ENCODE measurements at regions not wholly inside any gene's neighbourhood (a gene's known extent, or its start where the extent isn't known, plus 50 kb on each side); places are given as distances from the start of the nearest gene placed in this dataset.

DNA sequence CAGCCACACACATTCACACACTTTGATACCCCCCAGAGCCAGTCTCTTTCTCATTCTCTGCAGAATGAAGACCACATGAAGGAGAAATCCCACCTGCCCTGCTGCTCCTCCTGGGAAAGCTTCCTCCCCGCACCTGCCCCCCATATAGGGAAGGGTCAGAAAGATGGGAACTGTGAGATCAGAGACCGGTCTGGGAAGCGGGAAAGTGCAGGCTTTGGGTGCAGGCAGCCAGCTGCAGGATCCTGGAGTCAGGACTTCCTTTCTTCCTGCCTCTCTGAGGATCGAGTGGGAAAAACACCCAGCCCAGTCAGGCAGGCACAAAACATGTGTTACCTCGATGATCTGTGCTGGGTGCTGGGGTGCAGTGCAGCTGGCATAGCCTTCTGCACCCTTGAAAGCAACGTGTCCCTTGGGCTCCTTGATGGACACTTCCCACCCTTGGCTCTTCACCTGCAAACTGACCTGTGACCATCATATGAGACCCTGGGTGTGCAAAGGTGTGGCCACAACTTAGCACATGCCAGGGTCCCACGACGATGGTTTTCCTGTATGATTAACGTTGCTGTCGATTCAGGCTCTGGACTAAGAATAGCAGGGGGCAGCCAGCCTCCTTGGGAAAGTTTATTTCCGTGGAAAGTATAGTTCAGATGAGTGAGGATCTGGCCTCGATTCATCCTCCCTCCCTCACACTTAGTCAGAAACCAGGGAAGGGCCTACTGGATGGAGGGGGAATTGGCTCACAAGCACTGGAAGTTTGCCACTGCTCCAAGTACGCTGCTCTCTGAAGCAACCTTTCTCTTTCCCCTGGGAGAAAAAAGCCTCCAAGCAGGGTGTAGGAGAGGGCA lies 105.4 kb upstream of the MED13L start:
- no peak for DNase-seq

GRCh38 chr12:116384175-116384574 lies 106.7 kb upstream of the MED13L start:
- no peak for DNase-seq

DNA sequence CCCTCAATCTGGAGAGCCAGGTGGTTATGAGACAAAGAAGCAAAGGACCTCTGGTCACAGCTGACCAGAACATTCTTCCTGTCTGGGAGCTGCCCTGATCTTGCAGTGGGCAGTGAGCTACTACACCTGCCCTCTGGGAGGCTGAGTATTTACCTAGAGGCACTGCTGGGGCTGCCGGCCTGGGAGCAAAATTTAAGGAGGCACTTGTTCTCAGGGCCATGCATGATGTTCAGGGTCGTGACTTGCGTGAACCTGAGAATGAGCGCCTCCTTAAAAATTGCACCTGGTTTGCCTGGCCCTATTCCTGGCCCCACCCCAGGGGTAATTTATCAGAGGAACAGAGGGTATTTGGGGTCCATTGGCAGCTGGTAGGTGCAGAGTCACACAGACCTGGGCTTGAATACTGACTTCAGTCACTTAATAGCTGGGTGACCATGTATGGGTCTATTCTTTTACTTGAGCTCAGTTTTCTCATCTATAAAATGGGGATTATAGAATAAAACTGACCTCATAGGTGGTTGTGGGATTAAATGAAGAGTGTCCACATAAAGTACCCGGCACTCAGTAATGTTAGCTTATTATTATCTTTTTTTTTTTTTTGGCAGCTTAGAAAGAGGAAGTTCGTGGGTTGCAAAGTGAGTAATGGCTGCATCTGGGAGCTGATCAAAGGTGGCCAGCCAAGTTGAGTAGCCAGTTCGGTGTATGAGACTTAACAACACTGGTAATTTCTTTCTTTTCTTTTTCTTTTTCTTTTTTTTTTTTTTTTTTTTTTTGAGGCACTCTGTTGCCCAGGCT lies 107.4 kb upstream of the MED13L start:
- no peak for DNase-seq

DNA sequence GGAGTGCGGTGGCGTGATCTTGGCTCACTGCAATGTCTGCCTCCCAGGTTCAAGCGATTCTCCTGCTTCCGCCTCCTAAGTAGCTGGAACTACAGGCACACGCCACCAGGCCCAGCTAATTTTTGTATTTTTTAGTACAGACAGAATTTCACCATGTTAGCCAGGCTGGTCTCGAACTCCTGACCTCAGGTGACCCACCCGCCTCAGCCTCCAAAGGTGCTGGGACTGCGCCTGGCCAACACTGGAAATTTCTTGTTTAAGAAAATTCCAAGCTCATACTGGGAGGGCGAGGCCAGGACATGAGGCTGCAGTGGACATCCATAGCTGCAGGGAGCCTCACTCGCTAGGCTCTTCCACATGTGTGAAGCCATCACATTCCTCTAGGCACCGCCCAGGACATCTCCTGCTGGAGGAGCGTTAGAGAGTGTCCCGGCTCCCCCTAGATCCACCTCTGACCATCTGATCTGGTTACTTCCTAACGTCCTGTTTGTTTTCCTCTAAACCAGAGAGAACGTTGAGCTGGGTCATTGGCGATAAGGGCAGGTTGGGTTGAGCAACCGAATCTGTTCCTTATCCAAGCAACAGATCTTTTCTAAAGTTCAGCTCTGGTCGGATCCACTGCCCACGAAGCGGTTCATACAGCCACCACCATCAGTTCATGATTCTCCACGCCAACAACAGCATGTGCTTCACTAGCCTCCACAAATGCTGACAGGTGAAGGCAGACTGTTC lies 108.2 kb upstream of the MED13L start:
- no peak for DNase-seq

GRCh38 chr12:116389326-116389725 lies 111.8 kb upstream of the MED13L start:
- no peak for DNase-seq

- no peak for DNase-seq
These were observed 112.5 kb upstream of the MED13L start for GRCh38 chr12:116389990-116390389.

GRCh38 chr12:116390401-116391335 lies 113.2 kb upstream of the MED13L start:
- DNase-seq = no peak

- DNase-seq = no peak
These were observed 114.0 kb upstream of the MED13L start for GRCh38 chr12:116391501-116391900.

GRCh38 chr12:116392061-116392460 lies 114.6 kb upstream of the MED13L start:
- DNase-seq = no peak

DNA sequence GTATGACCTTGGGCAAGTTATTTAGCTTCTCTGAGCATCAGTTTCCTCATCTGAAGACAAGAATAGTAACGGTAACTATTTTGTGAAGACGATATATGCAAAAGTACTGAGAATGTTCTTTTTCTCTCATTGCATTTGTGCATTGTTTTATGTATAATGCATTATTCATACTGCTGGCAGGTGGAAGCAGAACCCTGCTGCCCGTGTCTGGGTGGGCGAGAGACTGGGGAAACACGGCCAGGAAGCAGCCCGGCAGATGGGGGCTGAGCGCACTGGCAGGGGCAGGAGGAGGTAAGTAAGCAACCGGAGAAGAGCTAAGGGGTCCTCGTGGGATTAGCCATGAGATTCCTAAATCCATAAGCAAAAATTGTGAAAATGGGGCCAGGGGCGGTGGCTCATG lies 115.8 kb upstream of the MED13L start:
- no peak for DNase-seq

DNA sequence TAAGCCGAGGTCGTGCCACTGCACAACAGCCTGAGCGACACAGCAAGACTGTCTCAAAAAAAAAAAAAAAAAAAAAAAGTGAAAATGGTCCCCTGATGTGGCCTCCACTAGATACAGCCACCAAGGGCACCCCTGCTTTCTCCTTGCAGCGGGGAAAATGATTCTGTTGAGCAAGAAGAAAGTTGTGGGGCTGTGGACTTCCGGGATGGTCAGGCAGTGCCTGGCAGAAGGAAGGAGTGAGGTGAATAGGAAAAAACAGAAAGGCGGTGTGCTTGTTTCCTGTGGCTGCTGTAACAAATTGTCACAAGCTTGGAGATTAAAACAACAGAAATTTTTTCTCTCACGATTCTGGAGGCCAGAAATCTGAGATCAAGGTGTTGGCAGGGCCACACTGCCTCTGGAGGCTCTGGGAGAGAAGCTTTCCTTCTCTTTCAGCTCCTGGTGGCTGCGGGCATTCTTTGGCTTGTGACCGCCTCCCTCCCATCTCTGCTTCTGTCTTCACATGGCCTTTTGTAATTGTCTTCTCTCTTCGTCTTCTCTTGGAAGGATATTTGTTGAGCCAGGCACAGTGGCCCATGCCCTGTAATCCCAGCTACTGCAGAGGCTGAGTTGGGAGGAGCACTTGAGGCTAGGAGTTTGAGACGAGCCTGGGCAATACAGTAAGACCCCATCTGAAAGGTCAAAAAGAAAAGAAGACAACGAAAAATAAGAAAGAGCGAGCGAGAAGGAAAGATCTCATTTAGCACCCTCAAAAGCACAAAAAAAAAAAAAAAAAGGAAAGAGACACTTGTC lies 116.6 kb upstream of the MED13L start:
- DNase-seq = no peak

- DNase-seq = no peak
These were observed 117.9 kb upstream of the MED13L start for GRCh38 chr12:116395396-116395795.

DNA sequence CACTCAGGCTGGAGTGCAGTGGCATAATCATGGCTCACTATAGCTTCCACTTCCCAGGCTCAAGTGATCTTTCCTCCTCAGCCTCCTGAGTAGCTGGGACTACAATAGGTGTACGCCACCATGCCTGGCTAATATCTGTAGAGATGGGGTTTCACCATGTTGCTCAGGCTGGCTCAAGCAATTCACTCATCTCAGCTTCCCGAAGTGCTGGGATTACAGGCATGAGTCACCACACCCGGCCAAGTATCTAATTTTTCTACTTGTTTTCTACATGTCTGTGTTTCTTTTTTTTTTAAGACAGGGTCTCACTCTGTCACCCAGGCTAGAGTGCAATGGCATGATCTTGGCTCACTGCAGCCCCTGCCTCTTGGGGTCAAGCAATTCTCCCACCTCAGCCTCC lies 119.7 kb upstream of the MED13L start:
- no peak for DNase-seq

- no peak for DNase-seq
These were observed 120.7 kb upstream of the MED13L start for GRCh38 chr12:116398193-116398592.

GRCh38 chr12:116399055-116399454 lies 121.6 kb upstream of the MED13L start:
- no peak for DNase-seq

DNA sequence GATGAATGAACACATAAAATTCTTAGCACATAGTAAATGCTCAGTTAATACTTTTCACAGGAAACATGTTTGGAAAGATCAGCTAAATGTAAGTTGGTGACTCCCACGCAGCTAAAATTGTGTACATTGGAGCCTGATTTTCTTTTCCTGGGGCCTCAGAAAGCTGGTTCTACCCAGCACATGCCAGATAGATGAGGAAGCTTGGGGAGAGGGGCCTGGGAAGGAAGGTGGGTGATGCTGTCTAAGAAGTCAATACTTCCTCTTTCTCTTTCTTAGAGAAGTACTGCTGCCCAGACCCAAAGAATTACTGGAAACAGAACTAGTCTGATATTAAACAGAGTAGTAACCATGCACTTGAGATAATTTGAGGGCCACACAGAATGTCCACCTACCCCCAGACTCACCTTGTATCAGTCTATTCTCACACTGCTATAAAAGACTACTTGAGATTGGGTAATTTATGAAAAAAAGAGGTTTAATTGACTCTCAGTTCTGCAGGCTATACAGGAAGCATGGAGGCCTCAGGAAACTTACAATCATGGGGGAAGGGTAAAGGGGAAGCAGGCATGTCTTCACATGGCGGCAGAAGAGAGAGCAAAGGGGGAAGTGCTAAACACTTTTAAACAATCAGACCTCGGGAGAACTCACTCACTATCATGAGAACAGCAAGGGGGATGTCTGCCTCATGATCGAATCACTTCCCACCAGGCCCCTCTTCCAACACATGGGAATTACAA lies 123.3 kb upstream of the MED13L start:
- no peak for DNase-seq

- no peak for DNase-seq
These were observed 124.1 kb upstream of the MED13L start for GRCh38 chr12:116401565-116401964.

- no peak for DNase-seq
These were observed 124.9 kb upstream of the MED13L start for GRCh38 chr12:116402163-116402939.

DNA sequence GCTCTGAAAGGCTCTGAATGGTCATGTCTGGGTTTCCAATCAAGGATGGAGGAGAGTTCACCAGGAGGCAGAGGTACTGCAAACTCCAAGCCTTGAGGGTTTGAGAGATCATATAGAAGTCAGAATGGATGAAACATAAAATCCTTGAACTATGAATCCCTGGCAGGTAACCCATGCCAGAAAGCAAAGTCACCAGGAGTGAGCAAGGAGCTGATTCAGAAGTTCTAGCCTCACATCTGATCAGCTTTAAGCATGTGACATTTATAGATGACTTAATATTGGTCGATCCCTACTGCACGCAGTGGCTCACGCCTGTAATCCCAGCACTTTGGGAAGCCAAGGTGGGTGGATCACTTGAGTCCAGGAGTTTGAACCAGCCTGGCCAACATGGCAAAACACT lies 126.1 kb upstream of the MED13L start:
- DNase-seq = no peak

- DNase-seq = no peak
These were observed 126.8 kb upstream of the MED13L start for GRCh38 chr12:116404247-116404646.

All from NCI-H2227 treated with DMSO at 0.1 percent for 48 hours (cell line).